Activated T-cell treated with anti-CD3 and anti-CD28 coated beads for 48 hours (primary cell): ENCODE measurements at regions not wholly inside any gene's neighbourhood (a gene's known extent, or its start where the extent isn't known, plus 50 kb on each side); places are given as distances from the start of the nearest gene placed in this dataset.

Source experiments
- DNase-seq: peaks from one replicate; pipeline ENCODE4 v3.0.0-alpha.2; 2020; ENCODE audit warnings: low read depth

DNA sequence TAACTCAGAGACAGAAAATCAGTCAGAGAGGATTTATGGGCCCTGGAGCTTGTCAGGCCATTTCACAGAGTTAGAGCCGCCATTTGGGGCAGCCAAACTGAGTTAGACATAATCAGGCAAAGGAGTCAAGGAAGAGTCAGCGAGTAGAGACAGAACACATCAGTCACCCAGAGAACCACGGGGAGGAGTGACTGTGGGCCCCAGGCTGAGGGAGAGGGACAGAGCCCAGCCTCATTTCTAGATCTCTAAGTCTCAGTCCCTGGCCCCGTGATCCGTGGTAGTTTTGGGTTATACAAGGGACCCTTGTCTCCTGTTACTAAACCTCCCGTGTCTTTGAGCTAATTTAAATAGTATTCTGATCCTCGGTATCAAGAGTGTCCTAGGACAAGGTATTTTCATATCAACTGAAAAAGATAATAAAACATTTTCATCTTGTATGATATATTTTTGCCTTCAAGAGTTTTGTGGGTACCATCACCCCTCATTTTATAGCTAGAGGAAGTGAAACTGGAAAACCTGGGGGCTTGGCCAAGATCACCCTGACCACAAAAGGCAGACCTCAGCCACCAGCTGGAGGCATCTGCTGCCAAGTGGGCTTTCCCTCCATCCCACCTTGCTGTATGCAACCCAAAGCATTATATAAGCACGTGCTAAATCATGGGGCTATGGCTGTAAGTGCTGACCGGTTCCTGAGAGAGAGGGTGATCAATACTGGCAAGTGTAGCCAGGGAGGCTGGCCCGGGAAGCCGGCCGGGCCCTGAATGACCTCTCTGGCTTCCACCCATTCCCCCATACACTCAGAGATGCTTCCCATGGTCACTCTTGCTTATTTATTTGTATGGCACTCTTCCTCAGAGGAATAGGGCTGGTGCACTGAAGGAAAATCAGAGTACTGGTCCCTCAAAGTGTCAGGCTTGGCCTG lies 204.1 kb downstream of the BCOR start:
- DNase-seq: no peak

DNA sequence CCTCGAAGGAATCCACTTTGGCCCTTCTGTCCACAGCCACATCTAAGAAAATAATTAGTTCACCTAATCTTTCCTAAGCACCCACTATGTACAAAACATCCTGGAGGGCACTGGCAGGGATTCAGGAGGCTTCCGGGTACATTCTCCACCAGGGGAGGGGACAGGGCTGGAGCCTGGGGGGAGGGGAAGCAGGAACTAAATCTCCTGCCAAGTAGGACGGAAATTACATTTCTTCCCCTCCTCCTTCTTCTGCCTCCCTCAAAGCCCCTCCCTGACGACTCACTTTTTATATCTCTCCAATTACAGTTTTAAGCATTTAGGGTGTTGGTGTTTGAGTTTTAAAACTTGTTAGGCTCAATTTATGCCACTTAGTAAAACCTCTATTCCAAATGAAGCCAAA lies 203.1 kb downstream of the BCOR start:
- DNase-seq: no peak

DNA sequence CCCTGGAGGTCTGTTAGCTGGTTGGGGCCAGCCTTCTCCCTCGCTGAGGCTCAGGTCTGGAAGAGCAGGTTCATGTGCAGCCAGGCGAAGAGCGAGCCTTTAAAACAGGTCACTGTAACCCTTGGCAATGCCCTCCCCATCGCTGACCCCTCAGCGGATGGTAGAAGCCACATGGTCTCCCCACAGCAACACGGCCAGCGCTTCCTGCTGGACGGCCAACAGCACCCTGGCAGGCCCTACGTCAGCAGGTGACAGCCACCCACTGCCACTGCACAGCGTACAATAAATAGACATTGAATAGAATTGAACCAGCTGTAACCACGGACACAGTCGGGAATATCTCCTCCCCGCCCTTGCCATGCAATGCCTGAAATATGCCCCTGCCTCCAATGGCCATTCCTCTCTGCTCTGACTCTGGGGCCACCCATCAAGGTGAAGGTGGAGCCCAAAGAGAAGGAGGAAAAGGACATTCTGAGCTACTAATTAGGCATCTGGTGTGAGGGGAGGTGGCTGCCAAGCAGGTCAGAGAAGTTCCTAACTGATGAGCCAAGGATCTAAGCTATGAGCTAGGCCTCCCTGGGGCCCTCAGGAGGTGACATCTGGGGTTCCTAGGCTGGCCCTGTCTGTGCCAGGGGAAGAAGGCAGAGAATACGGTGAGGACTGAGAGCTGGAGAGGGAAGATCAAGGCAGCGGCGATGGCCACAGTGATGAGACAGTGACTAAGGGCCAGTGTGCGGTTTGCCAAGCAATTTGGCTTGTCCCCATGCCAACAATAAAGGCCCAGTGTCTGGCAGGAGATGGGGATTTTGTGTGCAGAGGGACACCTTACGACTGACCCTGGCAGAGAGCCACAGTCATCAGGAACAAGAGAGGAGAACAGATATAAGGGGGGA lies 202.3 kb downstream of the BCOR start:
- no peak for DNase-seq

DNA sequence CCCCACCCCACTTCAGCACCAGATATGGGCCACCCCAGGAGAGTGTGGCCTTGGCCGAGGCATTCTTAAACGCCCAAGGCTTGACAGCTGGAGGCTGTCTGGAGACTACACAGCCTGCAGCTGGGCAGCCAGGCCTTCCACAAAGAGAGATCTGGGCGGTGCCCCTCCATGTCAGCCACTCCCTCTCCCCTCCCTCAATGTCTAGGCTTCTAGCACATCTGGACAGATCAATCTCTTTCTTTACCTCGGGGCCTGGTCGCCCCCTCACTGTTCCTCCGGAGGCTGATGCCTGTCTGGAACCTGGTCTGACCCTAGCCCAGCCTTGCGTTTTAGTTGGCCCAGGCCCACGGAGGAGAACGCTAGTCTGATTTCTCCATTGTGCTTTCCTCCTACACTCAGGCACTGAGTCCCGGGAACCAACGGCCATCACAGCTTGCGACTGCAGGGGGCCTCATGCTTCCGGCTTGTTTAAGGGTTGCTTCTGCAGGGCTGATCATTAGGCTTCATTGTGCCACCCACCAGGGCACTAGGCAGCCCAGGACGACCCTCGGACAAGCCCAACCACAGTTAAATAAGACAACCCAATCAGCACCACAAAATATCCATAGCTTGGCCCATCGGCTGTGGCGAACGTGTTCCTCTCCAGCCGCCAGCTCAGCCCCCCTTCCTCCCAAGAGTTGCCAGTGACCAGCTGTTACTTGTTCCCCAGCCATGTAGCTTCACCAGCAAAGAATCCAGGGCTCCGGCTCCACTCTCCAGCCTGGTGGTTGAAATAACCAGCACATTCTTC lies 200.6 kb downstream of the BCOR start:
- no peak for DNase-seq

DNA sequence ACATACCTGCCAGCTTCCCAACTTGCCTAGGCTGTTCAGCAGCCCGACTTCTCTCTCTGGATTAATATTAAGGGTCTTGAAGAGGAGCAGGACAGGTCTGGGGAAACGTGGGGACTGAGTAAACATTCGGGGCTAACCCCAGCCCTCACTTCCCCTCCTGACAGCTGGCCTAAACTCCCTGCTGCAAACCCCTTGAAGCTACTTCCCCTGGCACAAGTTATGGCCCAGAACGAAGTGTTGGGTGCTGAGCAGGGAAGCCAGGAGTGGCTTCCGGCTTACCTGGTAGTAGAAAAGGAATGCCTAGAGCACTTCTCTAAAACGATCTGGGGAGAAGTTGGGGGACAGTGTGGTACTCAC lies 200.0 kb downstream of the BCOR start:
- no peak for DNase-seq

DNA sequence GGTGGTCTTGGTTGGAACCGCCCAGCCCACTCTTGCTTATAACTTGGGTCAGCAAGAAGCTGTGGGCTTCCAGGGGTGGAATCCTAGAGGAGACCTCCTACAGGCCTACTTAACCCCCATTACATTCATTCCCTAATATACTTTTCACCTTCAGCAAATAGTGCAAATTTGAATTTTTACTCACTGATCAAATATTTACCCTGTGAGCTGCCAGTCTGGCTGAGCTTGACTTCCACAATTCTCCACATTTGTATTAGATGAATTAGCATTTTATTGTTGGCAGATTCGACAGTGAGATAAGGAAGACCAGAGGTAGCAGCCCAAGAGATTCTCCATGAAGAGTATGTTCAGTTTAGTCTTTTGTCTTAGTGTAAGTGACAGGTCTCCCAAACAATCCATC lies 199.6 kb downstream of the BCOR start:
- no peak for DNase-seq

DNA sequence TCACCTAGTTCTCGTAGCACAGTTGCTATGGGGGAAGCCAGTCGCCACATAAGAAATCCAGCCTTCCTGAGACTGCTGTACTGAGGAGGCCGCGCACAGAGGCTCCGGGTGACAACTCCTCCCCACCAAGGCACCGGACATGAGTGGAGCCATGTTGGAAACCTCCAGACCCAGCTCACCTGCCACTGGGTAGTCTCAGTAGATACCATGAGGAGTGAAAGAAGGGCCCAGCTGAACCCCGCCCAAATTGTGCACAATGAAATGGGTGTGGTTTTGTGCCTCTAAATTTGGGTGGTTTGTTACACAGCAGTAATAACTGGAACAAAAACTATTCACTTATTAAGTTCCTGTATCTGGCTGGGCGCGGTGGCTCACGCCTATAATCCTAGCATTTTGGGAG lies 198.7 kb downstream of the BCOR start:
- DNase-seq: no peak

DNA sequence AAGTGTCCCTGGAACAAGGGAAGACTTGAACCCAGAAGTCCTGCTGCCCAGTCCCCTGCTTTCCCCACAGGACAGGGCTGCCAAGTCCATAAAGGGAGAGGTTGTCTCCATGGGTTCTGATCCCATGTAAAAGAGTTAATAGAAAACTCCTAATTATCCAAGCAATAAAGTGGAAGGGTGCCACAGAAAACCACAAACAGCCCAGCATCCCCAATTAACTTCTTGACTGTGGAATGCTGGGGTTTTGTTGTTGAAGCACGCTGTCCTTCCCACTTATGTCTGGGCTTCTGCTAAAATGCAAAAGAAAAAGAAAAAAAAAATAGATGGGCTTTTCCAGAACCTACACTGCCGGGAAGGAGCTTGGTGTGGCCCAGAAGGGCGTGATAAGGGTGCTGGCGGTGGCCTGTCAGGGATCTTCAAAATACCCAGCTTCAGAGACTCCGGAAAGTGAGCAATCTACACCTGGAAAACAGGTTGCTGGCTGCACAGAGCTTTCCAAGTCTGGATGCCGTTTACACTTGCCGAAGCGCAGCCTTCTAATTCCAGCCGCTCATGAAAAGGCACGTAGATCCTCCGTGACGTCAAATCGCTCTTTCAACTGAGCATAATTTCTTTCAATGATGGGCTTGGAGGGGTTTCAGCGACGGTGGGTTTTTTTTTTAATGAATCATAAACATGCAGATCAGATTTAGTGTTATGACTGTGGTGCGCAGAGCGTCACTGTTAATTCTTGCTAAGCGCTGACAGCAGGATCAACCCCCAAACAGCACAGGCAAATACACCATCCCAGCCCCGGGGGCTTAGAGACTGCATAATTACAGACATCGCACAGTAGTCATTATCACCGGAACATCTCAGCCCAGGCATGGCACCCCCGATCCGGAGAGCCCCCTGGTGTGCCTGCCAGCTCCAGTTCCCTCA lies 197.6 kb downstream of the BCOR start:
- no peak for DNase-seq

DNA sequence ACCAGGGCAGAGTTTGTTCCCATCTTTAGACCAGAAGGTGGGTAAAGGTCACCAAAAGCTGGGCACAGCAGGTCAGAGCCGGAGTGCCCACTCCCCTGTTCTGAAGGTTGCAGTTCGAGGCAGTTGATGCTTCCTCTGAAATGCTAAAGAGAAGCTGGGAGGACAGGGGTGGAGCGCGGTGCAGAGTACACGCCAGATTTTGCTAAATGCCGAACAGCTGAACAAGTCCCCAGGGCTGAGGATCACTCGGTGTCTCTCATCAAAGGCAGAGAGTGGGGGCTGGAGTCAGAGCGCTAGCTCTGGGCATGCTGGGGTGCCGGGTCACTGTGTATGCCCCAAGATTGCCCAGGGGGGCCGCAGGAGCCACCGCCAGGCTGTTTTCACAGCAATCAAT lies 197.0 kb downstream of the BCOR start:
- no peak for DNase-seq

DNA sequence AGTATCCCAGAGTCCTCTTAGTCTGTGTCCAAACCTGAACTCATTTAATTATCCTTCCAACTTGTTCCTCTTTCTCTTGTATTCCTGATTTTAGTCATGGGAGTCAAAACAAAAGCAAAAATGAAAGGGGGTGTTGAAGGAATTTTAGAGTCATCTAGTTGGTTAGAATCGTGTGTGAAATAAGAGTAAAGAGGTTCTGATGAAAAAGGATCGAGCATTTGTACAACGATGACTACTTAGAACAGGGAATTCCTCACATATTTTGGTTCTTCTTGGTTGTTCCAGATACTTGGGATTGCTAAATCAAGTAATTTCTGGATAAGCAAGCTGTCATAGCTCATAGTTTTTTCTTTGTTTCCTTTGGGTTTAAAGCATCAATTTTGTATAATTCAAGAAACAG lies 194.4 kb downstream of the BCOR start:
- DNase-seq: no peak

DNA sequence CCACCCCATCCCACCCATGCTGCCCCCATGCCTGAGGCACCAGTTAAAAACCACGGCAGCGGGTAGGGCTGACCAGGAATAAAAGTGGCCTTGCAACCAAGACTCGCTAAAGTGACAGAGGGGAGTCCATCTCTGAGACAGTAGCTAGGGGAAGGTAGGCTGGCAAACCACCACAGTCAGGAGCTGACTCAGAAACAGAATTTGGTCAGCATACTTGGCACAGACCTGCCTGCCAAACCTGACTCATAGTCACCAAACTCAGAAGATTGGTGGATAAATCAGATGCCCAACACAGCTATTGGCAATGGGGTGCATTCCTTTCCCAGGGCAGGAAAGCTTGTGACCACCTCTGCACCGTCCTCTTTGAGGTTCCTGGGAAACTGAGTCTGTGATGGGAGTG lies 193.8 kb downstream of the BCOR start:
- DNase-seq: peak; percentile 11

DNA sequence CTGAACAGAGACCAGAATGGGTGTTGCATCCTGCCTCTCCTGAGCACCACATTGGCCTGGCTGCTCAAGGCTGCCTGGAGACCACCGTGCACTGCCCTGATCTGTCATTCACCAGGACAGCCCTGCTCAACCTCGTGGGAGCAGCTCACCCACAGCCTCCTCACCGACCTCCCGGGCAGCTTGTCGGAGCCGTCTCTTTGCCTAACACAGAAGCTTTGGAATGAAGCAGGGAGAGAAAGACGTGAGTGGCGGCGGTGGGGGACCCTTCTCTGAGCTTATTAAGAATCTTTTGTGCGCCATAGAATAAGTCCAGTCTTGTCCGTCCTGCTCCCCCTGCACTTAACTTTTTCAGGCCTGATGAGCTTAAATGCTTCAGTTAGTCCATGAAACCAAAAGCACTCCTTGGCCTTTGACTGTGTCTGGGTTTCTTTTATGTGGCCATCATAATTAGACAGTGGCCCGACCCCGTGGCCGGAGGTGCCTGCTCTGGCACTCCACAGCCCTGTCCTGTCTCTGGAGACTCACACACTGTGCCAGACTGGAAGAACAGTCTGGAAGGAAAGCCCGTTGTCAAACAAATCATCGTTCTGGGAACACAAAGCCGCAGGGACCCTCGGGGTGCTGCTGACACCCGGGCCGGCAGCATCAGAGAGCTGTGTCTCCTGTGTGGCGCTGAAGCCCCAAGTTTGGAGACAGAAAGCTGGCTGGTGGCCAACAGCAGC lies 192.8 kb downstream of the BCOR start:
- no peak for DNase-seq

DNA sequence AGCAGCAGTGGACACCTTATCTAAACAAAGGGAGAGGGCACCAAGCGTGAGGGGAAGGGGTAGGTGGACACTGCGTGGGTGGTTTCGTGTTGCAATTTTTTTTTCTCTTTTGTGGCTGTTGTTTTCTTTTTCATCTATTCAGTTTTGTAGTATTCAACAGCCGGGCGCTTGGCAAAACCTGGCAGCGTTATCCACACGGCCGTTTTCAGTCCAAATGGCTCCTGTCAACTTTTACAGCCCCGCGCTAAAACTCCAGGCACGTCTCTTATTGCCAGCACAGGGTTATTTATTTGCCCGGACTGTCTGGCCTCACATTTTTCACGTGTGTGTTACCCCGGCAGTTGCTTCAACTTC lies 192.2 kb downstream of the BCOR start:
- no peak for DNase-seq

DNA sequence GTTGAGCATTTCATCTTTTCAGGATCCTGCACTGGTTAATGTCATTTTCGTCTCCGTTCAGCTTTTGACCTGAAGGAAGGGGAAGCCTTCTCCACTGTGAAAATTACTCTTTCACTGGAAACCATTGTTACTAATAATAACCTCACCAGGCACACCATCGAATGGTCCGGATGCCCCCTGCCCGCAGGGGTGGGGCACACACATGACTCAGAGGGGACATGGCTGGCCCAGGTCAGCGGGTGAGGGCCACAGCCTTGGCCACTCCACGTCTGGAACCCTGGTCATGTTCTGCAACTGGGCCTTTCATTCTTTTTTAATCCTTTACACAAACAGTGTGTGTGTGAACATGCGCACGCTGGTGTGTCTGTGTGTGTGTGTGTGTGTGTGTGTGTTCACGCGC lies 191.8 kb downstream of the BCOR start:
- no peak for DNase-seq

DNA sequence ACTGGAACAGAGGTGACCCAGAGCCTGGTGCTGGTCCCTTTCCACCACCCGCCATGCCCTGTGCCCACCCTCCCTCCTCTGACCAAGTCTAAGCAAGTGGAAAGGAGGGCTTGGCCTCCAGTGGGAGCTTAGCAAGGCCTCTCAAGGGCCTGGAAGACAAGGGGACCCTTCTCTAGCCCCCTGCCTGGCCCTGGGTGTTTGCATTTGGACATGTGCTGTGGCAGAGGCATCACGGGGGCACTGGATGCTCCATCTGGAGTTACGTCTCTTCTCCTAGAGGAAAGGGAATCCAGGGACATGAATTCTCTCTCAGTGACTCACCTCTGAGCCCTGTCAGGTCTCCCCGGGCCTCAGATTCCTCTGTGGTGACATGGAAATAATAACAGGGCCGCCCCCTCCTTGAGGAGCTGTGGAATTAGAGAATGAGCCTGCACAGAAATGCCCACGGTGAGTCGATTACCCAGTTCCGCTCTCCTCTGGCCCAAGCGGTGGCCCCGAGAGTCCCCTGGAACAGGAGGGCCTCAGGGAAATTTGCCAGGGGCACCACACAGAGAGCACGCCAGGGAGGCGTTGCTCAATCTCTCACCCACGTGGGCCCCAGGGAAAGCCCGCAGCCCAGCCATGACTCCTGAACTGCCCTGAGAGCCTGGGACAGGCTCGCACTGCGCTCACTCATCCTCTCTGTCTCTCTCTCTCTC lies 189.6 kb downstream of the BCOR start:
- DNase-seq: no peak

DNA sequence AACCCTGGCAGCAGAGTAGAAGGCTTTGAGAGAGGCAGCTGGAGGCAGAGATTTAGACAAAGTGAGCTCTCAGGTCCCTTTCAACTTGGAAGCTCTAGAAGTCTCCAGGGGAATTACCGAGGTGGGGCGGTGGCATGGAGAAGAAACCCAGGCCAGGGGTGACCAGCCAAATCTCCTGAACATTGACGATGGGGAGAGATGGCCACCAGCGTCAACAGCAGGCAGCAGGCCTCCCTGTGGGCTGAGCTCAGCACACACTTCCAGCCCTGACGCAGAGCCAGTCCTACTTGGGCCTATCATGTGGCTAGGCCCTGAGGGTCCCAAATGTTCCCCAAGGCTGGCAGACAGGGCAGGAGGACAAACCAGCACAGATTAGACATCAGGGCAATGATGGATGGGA lies 187.8 kb downstream of the BCOR start:
- DNase-seq: no peak

DNA sequence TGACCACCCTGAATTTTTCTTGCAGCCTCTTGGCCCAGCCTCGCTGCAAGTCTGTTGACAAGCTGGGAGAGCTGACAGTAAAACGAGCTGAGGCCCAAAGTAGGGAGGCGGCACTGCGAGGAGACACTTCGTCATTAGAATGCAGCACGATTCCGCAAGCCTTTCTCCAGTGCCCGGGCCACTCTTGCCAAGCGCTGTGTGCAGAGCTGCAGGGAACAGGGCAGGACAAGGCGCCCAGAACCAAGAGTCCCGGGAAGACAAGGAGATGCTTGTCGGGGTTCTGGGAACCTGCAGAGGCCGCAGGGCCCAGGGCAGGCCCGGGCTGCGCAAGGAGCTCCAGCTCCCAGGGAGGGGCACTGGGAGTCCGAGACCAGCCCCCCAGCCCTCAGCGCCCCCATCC lies 187.1 kb downstream of the BCOR start:
- DNase-seq: no peak

DNA sequence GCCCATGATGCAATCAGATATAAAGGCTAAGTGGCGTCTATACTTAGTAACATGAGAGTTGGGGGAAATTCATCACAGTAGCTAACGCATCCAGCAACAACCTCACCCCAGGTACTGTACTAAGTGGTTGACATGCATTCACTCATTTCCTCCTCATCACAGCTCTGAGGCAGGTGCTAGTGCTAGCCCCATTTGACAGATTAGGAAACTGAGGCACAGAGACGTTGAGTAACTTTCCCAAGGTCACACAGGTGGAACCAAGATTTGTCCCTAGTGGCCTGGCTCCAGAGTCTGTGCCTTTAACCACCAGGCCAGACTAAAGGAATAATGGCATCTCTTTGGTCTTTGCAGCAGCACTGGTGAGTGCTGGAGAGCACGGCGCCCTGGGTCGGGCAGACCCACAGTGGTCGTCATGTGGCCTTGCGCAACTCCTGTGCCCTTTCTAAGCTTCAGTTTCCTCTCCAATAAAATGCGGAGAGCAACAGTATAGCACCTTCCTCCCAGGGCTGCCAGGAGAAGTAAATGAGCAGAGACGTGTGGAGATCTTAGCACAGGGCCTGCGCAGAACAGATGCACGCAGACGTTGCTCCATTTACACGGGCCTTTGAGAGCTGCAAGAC lies 186.4 kb downstream of the BCOR start:
- DNase-seq: no peak

DNA sequence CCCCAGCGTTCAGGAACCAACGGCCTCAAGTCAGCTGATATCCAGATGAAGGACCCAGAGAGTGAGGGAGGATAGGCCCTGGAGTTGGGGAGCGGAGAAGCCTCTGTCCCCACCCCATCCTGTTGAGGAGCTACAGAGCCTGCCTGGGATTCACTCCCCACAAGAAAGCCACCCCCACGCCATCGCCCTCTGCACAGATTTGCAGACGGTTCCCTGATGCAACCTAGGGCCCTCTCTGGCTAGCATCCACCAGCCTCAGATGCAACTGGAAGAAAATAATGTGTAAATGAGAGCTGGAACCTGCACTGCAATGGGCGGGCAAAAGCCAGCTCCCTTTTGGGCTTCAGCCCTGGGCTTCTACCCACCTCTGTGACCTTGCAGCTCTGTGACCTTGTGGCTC lies 185.6 kb downstream of the BCOR start:
- DNase-seq: no peak

DNA sequence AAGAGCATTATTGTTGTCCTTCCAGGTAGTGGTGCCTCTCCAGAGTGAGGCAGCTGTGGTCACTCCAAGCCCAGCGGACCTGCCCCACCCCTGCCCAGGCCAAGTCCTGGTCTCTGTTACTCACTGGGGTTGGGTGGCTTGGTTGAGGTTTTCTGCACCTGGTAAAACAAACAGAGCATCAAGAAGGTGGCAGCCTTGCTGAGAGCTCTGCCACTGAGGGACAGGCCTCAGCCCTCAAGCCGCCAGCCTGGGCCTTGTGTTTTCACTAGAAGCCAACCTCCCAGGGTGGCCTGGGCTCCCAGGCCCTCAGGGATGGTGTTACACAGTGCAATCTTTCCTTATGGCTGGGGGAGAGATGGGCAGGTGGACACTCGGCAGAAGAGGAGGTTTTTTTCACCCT lies 182.7 kb downstream of the BCOR start:
- no peak for DNase-seq
